HG03575 (cell line): ENCODE measurements at regions not wholly inside any gene's neighbourhood (a gene's known extent, or its start where the extent isn't known, plus 50 kb on each side); places are given as distances from the start of the nearest gene placed in this dataset.

ENCODE experiments used
- ATAC-seq: cut with Tn5 transposase; IDR thresholded peaks from one replicate; pipeline ENCODE4 v1.9.1; 2021; ENCODE audit not compliant: unreplicated experiment, insufficient number of reproducible peaks, low FRiP score; ENCODE audit errors: extremely low read depth

DNA sequence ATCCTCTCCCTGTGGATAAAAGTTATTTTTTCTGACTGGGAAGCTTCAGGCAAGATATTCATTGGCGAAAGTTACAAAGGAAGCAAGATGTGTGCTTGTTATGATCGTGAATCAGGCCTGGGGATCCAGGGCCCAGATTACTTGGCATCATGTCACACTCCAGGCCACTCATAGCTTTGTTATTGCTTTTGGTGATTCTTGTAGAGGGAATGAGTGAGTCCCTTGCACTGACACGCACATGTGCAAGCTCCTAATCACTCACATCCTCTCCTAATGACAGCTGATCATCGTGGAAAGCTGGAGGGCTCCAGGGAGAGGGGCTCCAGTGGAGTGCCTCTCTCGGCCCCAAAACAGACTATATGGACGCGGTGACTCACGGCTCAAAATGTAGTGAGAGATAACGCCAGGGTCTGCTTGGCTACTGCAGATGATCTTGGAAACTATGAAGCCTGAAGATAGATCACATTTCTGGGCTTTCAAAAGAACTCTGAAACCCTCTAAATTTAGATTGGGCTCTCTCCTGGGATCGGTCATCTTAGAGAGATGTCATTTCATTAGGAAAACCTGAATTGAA, 481.1 kb upstream of the USP24 start:
- ATAC-seq: no peak

DNA sequence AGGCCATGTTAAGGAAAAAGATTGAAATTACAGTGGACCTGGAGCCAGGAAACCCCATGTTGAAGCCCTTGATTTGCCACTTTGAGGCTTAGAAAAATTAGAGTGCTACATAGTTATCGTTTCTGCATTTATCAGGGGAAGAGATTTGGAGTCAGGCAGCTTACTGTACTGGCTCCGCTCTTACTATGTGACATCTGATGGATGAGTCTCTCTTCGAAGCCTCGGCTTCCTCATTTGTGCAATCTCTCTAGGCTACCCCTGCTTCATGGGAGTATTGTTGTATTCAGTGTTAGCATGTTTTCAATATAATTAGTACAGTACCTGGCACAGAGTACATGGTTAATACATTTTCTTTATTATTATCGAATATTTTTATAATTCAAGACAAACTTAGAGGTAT, 480.4 kb upstream of the USP24 start:
- no peak for ATAC-seq

DNA sequence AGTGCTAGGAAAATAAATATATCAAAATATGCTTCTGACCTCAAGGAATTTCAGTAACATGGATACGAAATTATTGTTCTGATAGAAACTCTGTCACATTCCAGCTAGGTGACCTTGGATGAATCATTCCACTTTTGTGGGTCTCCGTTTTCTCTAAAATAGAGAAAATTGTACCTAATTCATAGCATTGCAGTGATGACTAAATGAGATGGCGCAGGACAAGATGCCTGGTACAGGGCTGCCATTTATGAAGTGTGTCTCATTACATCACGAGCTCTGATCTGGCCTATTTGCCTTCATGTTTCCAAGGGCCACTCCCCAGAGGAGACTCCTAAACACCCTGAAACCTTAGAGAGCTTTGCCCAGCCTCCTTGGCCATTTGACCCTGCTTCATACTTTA, 480.0 kb upstream of the USP24 start:
- no peak for ATAC-seq

DNA sequence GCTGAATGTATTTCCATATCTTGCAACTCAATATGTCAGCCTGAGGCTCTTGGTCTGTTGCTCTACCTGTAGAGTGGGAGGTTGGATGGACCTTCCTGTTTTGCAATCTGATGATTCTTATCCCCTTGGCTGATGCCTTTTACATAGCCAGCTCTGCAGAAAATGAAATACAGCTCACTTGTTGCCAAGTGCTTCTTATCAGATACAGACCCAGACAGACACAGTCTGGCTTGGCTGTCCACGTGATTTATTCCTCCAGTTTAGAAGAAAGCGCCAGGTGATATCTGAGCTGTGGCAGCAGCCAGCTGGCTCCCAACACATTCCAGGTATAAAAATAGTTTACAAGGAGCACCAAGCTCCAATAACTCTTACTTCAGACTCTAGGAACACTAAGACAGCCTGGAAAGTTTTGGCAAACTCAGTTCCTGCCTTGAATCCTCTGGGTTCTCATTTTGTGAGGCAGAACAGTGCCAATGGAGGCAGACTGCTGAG, 479.2 kb upstream of the USP24 start:
- ATAC-seq: no peak

DNA sequence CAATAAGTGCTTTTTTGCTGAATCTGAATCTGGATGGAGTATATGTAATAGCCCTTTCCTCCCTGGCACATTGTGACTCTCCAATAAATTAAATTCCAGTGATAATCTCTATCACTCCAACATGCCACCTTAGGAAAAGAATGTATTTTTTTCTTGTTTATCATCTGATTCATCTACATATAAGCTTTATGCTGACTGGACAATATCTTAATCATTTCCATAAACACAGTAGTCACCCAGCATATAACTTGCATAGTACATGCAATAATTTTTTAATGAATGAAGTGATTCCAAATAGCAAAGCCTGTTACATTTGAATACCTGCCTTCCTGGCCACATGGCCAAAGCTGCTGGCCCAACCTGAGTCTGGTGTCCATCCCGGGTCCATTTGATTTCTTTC, 477.6 kb upstream of the USP24 start:
- no peak for ATAC-seq

DNA sequence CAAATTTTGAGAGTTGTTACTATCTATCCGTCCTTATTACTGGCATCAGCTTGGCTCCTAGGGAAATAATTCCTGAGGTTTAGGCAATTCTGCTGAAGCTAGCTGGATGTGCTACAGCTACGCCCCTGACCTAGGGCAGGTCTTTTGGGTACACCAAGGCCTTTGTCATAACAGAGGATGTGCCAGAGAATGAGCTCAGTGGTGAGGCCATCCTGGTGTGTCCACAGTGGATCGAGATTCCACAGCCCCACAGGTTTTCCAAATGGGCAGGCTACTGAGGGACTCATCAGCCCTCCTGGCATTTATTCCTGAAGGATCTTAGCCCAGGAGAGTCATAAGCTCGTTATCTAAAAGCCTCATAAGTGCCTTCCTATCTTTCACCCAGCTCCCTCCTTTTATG, 475.2 kb upstream of the USP24 start:
- ATAC-seq: no peak

DNA sequence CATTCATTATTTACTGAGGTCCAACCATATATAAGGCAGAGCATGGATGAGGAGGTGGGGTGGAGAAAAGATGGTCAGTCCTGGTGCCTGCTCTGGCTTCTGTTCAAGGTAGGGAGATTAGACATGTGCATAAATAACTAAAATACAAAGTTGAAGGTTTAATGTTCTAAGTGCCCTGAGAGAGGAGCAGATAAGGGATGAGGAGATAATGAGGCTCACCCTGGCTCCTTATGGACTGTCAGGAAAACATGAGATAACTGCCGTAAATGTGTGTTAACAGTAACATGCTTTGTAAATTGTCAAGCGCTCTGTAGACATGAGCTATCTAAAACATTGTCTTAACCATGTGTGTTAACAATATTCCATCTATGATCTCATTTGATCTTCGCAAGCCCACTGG, 474.6 kb upstream of the USP24 start:
- ATAC-seq: no peak

DNA sequence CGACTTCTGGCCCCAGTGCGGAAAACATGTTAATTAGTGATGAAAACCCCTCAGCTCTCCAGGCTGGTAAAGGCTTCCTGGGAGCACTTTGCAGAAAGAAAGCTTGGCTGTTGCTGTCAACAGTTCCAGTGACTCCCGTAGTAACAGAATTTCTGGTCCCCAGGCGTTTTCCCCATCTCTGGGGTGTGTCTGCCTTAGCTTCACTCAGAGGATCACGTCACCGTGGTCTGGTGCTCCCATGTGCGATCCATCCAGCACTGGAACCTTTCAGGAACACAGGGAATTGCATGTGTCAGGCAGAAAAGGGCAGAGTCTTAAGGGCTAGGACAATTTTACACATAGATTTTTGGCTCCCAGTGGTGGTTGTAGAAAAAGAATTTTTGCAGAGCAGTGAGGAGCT, 470.4 kb upstream of the USP24 start:
- ATAC-seq: no peak

DNA sequence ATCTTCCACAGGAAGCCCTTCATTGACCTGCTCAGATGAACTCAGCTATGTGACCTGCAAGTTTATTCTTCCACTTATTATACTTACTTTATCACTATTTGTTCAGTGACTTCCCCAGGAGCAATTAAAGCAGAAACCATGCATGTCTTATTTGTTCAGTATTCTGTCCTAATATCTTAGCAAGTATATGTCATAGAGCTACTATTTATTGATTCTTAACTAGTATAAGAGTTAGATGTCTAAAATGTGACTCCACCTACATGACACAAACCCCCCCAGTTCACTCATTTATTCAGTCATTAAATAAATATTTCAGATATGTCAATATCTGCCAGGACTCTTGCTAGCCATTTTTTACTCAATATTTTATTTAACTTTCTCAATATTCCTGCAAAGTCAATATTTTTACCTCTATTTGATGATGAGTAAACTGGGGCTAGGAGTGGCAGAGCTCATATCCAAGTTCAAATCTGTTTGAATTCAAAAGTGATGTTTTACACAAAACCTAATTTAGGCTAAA, 469.0 kb upstream of the USP24 start:
- no peak for ATAC-seq

DNA sequence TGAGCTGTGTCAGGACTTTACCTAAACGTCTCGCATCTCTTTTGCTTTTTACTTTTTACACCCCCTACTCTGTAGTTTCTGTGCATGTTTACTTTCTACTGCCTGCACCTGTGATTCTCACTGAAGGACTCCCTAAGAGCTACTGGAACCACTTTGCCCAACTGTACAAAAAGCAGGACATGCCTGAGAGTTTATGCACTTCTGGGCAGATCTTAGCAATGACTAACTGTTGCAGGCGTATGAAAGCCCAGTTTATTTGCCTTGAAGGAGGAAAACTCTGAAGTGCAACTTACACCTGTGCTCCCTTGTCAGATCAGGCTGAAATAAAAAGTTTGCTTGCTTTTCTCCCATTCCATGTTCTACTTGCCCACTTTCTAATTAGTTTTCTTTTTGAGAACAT, 467.0 kb upstream of the USP24 start:
- no peak for ATAC-seq

DNA sequence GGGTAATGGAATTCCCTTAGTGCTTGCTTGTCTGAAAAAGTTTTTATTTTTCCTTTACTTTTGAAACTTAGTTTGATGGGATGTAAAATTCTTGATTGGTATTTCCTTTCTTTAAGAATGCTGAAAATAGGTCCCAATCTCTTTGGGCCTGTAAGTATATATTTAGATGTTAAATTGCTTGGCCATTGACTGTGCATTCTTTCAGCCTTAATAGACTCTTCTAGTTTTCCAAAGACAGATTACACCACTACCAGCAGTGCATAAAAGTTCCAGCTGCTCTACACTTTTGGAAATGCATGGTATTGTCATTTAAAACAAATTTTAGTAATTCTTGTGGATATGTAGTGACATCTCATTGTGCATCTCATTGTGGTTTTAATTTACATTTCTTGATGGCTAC, 464.8 kb upstream of the USP24 start:
- ATAC-seq: no peak

DNA sequence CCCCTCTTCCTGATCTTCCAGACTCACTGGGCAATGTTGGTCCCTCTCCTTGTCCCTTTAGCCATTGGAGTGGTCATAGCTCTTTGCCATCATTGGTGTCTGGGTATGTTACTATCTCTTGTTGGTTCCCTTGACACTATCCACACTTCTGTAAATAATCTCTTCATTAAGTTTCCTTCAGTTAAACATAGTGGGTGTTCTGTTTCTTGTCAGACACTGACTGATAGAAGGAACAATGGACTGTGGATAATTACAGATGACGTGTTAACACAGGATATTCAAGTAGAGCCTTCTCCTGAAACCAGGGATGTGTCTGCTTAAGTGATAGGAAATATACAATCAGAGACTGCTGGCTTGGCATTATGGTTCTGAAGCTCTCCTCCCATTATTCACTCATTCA, 458.3 kb upstream of the USP24 start:
- ATAC-seq: no peak

DNA sequence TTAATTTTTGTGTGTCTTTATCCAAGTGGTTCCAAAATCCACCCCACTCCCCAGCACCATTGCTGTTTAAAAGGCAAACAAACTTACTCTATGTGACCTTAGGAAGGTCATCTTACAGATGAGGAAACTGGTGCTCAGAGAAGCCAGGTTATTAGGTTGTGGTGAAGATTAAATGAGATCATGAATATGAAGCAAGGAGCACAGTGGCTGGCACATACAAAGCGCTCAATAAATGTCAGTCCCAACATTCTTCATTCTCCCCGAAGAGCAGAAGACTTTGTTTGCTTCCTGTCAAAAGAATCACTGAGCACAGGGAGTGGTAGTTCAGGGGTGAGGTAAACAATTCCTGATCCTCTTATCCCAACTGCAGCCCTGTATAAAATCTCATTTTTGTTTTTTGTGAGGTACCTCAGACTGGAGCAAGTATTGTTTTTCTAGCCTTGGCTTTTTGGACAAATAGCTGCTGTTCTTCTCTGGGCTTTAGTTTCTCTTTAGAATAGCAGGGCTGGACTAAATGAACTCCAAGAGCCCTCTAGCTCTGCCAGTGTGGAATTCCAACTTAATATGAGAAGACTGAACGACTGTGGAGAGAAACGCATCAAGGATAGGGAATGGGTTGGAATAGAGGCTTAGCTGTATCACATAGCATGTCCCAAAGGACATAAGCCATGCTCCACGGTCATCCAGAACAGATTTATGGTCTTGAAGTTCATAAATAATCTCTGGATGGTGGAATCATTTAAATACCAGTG, 455.3 kb upstream of the USP24 start:
- ATAC-seq: no peak

DNA sequence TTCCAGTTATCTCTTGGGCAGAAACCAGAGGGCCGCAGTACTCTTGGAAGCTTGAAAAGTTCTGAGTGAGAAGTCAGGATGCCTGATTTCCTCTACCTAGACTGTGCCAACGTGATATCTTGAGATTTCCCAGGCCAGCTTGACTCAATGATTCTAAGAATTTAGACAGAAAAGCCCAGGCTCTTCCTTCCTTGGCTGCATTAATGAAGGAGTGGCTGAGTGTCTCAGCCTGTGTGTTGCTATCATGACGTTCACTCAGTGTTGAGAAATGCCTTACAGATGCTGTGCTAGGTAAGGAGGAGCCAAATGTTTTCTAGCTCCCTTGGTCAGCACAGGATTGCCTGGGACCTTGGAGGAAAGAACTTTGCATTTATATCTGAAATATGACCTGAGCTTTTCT, 454.1 kb upstream of the USP24 start:
- ATAC-seq: no peak

DNA sequence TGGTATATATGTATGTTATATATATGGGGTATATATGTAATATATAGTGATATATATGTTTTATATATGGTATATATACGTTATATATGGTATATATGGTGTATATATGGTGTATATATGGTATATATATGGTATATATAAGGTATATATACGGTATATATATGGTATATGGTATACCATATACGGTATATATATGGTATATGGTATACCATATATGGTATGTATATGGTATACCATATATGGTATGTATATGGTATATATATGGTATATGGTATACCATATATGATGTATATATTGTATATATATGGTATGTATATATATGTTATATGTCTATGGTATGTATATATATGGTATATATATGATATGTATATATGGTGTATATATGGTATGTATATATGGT, 447.7 kb upstream of the USP24 start:
- no peak for ATAC-seq

DNA sequence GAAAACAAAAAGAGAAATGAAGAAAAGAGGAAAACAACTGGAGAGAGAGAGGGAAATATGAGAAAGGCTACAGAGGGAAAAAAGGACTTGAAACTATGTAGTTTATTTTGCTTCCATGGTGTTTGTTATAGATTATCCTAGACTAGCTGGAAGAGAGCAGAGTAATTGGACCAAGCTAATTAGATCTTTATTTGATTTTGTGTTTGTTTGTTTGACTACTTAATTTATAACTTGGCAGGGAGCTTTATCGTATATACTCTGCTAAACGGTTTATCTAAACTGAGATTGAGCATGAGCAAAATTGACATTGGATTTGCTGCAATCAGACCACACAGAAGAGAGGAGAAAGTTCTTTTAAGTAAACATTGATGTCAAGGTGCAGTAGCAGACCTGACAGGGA, 443.8 kb upstream of the USP24 start:
- no peak for ATAC-seq

DNA sequence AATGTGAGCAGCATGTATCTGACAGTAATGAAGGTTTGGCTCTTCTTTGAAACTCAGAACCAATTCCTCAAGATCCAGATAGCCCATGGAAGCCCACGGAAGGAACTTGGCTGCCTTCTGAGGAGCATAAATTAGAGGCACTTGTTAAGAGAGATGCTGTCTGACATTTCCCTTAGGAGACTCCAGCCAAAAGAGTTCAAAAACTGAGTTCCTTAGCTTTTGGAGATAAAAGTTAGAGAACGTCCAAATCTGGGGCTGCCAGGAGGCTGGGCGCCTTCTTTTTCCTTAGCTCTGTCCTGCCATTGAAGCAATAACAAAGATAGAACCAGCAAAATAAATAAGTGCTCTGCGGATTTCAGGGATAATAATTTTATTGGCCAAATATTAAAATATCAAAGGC, 439.6 kb upstream of the USP24 start:
- ATAC-seq: no peak

DNA sequence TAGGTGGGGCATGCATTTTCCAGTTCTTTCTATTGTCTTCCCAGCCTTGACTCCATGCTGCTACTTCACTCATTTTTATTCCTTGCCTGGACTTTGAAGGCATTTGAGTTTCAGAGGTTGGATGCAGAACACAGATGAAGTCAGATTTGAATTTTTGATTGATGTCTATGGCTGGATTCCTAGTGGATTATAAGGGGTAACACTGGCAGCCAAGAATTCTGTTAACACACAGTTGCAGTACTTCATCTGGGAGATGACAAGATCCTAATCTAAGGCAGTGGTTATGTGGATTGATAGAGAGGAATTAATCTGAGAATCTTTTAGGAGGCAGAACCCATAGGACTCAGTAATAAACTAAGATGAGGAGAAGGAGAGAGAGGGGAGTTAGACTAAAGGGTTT, 439.0 kb upstream of the USP24 start:
- ATAC-seq: no peak

DNA sequence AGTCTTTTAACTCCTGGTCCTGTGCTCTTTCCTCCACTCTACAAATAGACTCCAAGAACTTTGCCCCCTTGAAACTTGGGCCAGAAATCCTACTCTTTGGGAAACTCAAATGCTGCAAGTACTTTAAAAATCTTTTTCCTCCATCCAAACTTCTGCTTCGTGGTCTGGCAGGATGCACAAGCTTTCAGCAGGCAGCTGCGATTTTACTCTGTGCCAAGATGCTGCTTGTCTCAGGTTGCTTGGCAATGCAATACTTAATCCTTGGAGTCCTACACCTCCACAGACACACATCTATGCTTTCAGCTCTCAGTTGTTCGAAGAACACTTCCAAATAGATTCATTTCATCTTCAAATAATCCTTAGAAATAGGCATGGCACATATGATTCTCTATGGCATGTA, 435.3 kb upstream of the USP24 start:
- ATAC-seq: no peak

DNA sequence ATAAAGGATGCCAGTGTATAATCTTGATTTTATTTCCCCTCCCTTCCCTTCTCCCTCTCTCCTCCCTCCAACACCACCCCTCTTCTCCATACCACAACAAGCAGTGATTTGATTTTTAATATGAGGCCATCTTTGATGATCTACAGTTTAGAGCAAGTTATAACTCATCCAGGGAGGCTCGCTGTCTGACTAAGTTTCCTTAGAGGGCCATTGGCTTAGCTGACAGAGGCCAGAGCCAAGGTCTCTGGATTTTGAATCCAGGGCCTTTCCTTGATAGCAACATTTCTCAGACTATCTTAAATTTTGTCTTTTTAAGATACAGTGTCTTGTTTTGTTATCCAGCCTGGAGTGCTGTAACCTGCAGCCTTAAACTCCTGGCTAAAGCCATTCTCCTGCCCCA, 431.0 kb upstream of the USP24 start:
- no peak for ATAC-seq

DNA sequence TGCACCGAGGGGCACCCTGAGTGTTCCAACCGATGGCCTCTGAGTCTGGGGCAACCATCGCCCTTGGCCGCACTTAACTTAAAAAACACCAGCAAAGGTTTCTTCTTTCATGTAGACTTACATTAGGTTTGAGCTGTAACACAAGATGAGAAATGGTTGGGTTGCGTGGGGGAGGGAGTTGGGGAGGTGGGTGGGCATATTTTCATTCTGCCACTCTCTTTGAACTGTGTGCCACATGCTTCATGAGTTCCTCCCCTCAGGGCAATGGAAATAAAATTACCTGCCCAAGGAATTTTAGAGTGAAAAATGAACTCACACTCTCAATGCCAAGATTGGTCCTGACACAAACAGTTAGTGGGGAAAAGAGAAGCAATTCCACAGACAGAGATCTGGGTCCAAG, 430.1 kb upstream of the USP24 start:
- ATAC-seq: no peak
